NB4 (cell line): ENCODE measurements at regions not wholly inside any gene's neighbourhood (a gene's known extent, or its start where the extent isn't known, plus 50 kb on each side); places are given as distances from the start of the nearest gene placed in this dataset.

Experiments
- CTCF ChIP-seq: IDR thresholded peaks from one replicate; pipeline ENCODE4 v1.5.1; 2012; ENCODE audit warnings: low read depth, low read length
- POLR2A ChIP-seq: IDR thresholded peaks from 2 replicates; pipeline ENCODE4 v1.6.1; 2011; ENCODE audit warnings: mild to moderate bottlenecking; ENCODE audit not compliant: insufficient read length; ENCODE audit errors: extremely low read depth
- TF ChIP-seq, protein P1 (sequence below): IDR thresholded peaks from 2 replicates; pipeline ENCODE4 v1.6.1; 2011; ENCODE audit warnings: low read depth, low read length

DNA sequence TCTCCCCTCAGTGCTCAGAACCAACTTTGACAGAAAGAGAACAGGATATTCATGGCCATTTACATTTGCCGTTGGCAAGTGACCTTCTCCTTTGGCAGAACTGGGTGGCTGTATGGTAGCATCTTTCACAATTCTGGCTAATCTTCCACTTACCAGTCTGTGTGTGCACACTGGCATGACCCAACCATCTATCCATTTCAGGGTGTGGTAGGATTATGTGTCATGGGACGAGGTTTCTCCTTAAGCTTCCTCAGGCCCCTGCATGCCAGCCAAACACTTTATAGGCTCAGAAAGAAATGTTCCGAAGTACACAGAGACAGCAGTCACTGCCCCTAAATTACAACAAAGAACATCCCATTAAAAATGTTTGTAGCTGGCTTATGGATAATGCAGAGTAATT, 497.1 kb downstream of the NFIB start:
- TF ChIP-seq, protein P1, sequence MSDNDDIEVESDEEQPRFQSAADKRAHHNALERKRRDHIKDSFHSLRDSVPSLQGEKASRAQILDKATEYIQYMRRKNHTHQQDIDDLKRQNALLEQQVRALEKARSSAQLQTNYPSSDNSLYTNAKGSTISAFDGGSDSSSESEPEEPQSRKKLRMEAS = no peak
- no peak for TF ChIP-seq CTCF
- TF ChIP-seq POLR2A = no peak
